HG03045 (cell line): ENCODE measurements at regions not wholly inside any gene's neighbourhood (a gene's known extent, or its start where the extent isn't known, plus 50 kb on each side); places are given as distances from the start of the nearest gene placed in this dataset.

Source experiments
- ATAC-seq: cut with Tn5 transposase; IDR thresholded peaks from one replicate; pipeline ENCODE4 v1.9.1; 2021; ENCODE audit warnings: mild to moderate bottlenecking, moderate library complexity; ENCODE audit not compliant: unreplicated experiment

- no peak for ATAC-seq
Measured at GRCh38 chr11:116563028-116563711, 209.6 kb downstream of the BUD13 start.

- ATAC-seq: no peak
Measured at GRCh38 chr11:116560589-116560988, 212.2 kb downstream of the BUD13 start.

- ATAC-seq: no peak
Measured at GRCh38 chr11:116558504-116559211, 214.1 kb downstream of the BUD13 start.

GRCh38 chr11:116557282-116557681 is 215.5 kb downstream of the BUD13 start:
- ATAC-seq: no peak

- no peak for ATAC-seq
Measured at GRCh38 chr11:116556483-116556882, 216.3 kb downstream of the BUD13 start.

- ATAC-seq: no peak
Measured at GRCh38 chr11:116553482-116553881, 219.3 kb downstream of the BUD13 start.

- ATAC-seq: no peak
Measured at GRCh38 chr11:116551576-116551975, 221.2 kb downstream of the BUD13 start.

GRCh38 chr11:116548256-116548655 is 224.5 kb downstream of the BUD13 start:
- no peak for ATAC-seq

GRCh38 chr11:116547571-116547970 is 225.2 kb downstream of the BUD13 start:
- ATAC-seq: no peak

- no peak for ATAC-seq
Measured at GRCh38 chr11:116545912-116546311, 226.9 kb downstream of the BUD13 start.

- no peak for ATAC-seq
Measured at GRCh38 chr11:116544721-116545120, 228.1 kb downstream of the BUD13 start.

- no peak for ATAC-seq
Measured at GRCh38 chr11:116543911-116544475, 228.8 kb downstream of the BUD13 start.

- no peak for ATAC-seq
Measured at GRCh38 chr11:116543099-116543498, 229.7 kb downstream of the BUD13 start.

GRCh38 chr11:116542406-116542805 is 230.4 kb downstream of the BUD13 start:
- no peak for ATAC-seq

GRCh38 chr11:116541460-116541859 is 231.3 kb downstream of the BUD13 start:
- ATAC-seq: no peak

- ATAC-seq: no peak
Measured at GRCh38 chr11:116540645-116541304, 232.0 kb downstream of the BUD13 start.

- no peak for ATAC-seq
Measured at GRCh38 chr11:116539836-116540418, 232.9 kb downstream of the BUD13 start.

GRCh38 chr11:116539211-116539610 is 233.6 kb downstream of the BUD13 start:
- ATAC-seq: no peak

GRCh38 chr11:116538677-116539076 is 234.1 kb downstream of the BUD13 start:
- no peak for ATAC-seq

- no peak for ATAC-seq
Measured at GRCh38 chr11:116537709-116538108, 235.1 kb downstream of the BUD13 start.

- no peak for ATAC-seq
Measured at GRCh38 chr11:116537121-116537520, 235.7 kb downstream of the BUD13 start.
